B cell (primary cell): ENCODE measurements at regions not wholly inside any gene's neighbourhood (a gene's known extent, or its start where the extent isn't known, plus 50 kb on each side); places are given as distances from the start of the nearest gene placed in this dataset.

Source experiments
- ATAC-seq: fragments of 200-7000 bp; cut with Tn5 transposase; one replicate; pipeline ENCODE4 v1.10.0; 2021; ENCODE audit warnings: low read depth, mild to moderate bottlenecking, moderate number of reproducible peaks, moderate library complexity
- CTCF ChIA-PET: fragments of 350-600 bp; sonication (Branson Sonifier 250); formaldehyde crosslinking; loops from one replicate; lab custom pipeline; 2021; ENCODE audit warnings: antibody characterized with exemption, inconsistent platforms; lab: Charles Lee
- POLR2A ChIA-PET: fragments of 350-600 bp; sonication (Branson Sonifier 250); formaldehyde crosslinking; loops from one replicate; lab custom pipeline; 2021; ENCODE audit warnings: antibody characterized with exemption; lab: Charles Lee
- DNase-seq: peaks from one replicate; pipeline ENCODE4 v3.0.0; 2013
- H2AFZ ChIP-seq: 2 replicates; pipeline ENCODE4 v1.6.1; 2012; ENCODE audit warnings: mild to moderate bottlenecking, low read depth, low read length; ENCODE audit not compliant: insufficient read depth, poor library complexity, severe bottlenecking
- H3K27ac ChIP-seq, 2 donors: 1 replicate in 1 of 2; 2 replicates in 1 of 2; pipeline ENCODE4 v1.5.1; 2012 to 2013; ENCODE audit warnings: low read length in 2 of 2, mild to moderate bottlenecking in 2 of 2, moderate library complexity in 1 of 2
- H3K27me3 ChIP-seq, 4 experiments: fragments of 200-600 bp in 1 of 4; sonication (generic) in 1 of 4; replicated peaks in 1 of 4; 1 replicate in 2 of 4; 2 replicates in 2 of 4; pipeline versions ENCODE4 v1.6.1 to v1.7.0; 2013 to 2016; ENCODE audit warnings: low read length in 3 of 4, mild to moderate bottlenecking in 2 of 4, mixed read lengths in 1 of 4, moderate library complexity in 1 of 4; ENCODE audit not compliant: insufficient read depth in 4 of 4, control insufficient read depth in 3 of 4; ENCODE audit errors: control extremely low read depth in 1 of 4
- H3K36me3 ChIP-seq, 2 experiments: replicated peaks in 1 of 2; 1 replicate in 1 of 2; 2 replicates in 1 of 2; pipeline versions ENCODE4 v1.6.1 to v1.7.1; 2013; ENCODE audit warnings: low read length in 1 of 2; ENCODE audit not compliant: insufficient read depth in 2 of 2, control insufficient read depth in 1 of 2; ENCODE audit errors: control extremely low read depth in 1 of 2, extremely low read depth in 1 of 2
- H3K4me1 ChIP-seq, 2 donors: fragments of 200-600 bp in 1 of 2; sonication (generic) in 1 of 2; 1 replicate in 1 of 2; 2 replicates in 1 of 2; pipeline versions ENCODE4 v1.5.1 to v1.6.1; 2013 to 2017; ENCODE audit warnings: low read length in 2 of 2; ENCODE audit not compliant: control insufficient read depth in 2 of 2, insufficient read depth in 2 of 2
- H3K4me2 ChIP-seq: replicated peaks from 2 replicates; pipeline ENCODE3; 2012; ENCODE audit warnings: mild to moderate bottlenecking, low read depth, low read length; ENCODE audit not compliant: poor library complexity, severe bottlenecking
- H3K4me3 ChIP-seq, 5 experiments: fragments of 200-600 bp in 1 of 5; sonication (generic) in 1 of 5; 1 replicate in 3 of 5; 2 replicates in 2 of 5; pipeline versions ENCODE4 v1.5.1 to v1.7.0; 2011 to 2016; ENCODE audit warnings: low read length in 4 of 5, mild to moderate bottlenecking in 4 of 5, low read depth in 2 of 5, control low read depth in 1 of 5, moderate library complexity in 1 of 5; ENCODE audit not compliant: insufficient read depth in 1 of 5; ENCODE audit errors: control extremely low read depth in 1 of 5, extremely low read depth in 1 of 5
- H3K79me2 ChIP-seq: fragments of 200-600 bp; sonication (generic); one replicate; pipeline ENCODE4 v1.6.0; 2016; ENCODE audit warnings: low read length; ENCODE audit not compliant: control insufficient read depth, insufficient read depth
- H3K9ac ChIP-seq: fragments of 200-600 bp; sonication (generic); 2 replicates; pipeline ENCODE4 v1.6.1; 2017; ENCODE audit warnings: mild to moderate bottlenecking, low read length, moderate library complexity
- H3K9me3 ChIP-seq, 3 donors: one replicate each; pipeline versions ENCODE4 v1.6.1 to v1.7.1; 2013; ENCODE audit warnings: low read length in 2 of 3; ENCODE audit not compliant: control insufficient read depth in 2 of 3, insufficient read depth in 1 of 3; ENCODE audit errors: control extremely low read depth in 1 of 3
- H4K20me1 ChIP-seq: 2 replicates; pipeline ENCODE4 v1.6.0; 2012; ENCODE audit warnings: mild to moderate bottlenecking, low read length; ENCODE audit not compliant: insufficient read depth, control insufficient read depth, poor library complexity, severe bottlenecking
- H3K27ac Mint-ChIP-seq: one replicate; pipeline ENCODE4 v1.8.0; 2021; ENCODE audit warnings: mixed read lengths
- H3K27me3 Mint-ChIP-seq: one replicate; pipeline ENCODE4 v1.8.0; 2021; ENCODE audit warnings: mixed read lengths
- H3K4me1 Mint-ChIP-seq: one replicate; pipeline ENCODE4 v1.8.0; 2021; ENCODE audit warnings: mixed read lengths
- H3K4me3 Mint-ChIP-seq: one replicate; pipeline ENCODE4 v1.8.0; 2021; ENCODE audit warnings: mixed read lengths
- H3K9me3 Mint-ChIP-seq: one replicate; pipeline ENCODE4 v1.8.0; 2022; ENCODE audit warnings: mixed read lengths; ENCODE audit not compliant: insufficient read depth
- CTCF ChIP-seq: fragments of 200-600 bp; IDR thresholded peaks from one replicate; pipeline ENCODE4 v1.8.0; 2022; ENCODE audit warnings: antibody characterized with exemption, mild to moderate bottlenecking
- EZH2 ChIP-seq: IDR thresholded peaks from 2 replicates; pipeline ENCODE4 v1.6.1; 2012; ENCODE audit warnings: borderline replicate concordance, low read depth, mild to moderate bottlenecking, moderate library complexity, low read length; ENCODE audit not compliant: insufficient read depth, poor library complexity, severe bottlenecking
- WGBS: methylation state at CpG from one replicate; pipeline ENCODE4 v1.1.5; 2013; ENCODE audit warnings: missing lambda C conversion rate; ENCODE audit not compliant: insufficient coverage; 5-methylcytosine and 5-hydroxymethylcytosine counted together
- intact Hi-C: fragments of 100-400 bp; cut with micrococcal nuclease; formaldehyde crosslinking; loops from one replicate; pipeline ENCODE4 v1.10.0; 2022

DNA sequence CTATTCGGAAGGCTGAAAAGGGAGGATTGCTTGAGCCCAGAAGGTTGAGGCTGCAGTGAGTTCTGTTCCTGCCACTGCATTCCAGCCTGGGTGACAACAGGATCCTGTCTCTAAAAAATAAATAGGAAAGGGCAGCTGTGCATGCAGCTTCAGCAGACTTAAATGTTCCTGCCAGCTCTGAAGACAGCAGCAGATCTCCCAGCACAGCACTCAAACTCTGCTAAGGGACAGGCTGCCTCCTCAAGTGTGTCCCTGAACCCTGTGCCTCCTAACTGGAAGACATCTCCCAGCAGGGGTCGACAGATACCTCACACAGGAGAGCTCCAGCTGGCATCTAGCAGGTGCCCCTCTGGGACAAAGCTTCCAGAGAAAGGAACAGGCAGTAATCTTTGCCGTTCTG lies 117.9 kb downstream of the CXCL12 start:
- H3K4me3 ChIP-seq = no peak overlapping the region
- H3K27me3 ChIP-seq = no peaks in the 10 kb centered on the region
- Mint-ChIP-seq H3K9me3 (peaks cover 2% of the 10 kb centered on the region), H3K4me1 (no peaks in the 10 kb centered on the region), H3K4me3 (no peak overlapping the region), H3K27me3 (no peaks in the 10 kb centered on the region), H3K27ac (no peak overlapping the region)
- 81% methylated on average over 3 of the region's 3 CpGs for WGBS
- no peak overlapping the region for H3K27ac ChIP-seq
- CTCF ChIA-PET = no interaction called here
- TF ChIP-seq CTCF = no peak
- TF ChIP-seq EZH2 = no peak
- no peaks in the 10 kb centered on the region for H3K36me3 ChIP-seq
- no peak overlapping the region for H3K4me2 ChIP-seq
- DNase-seq (no peak), ATAC-seq (no peak)
- intact Hi-C loops = no loop called here
- no peaks in the 10 kb centered on the region for H3K4me1 ChIP-seq
- H3K9ac ChIP-seq = no peak overlapping the region
- H4K20me1 ChIP-seq = no peaks in the 10 kb centered on the region
- POLR2A ChIA-PET = no interaction called here
- no peak overlapping the region for H2AFZ ChIP-seq
- H3K79me2 ChIP-seq = no peaks in the 10 kb centered on the region
- peaks cover 0 to 17% (median 0%) of the 10 kb centered on the region in 3 donors for H3K9me3 ChIP-seq

DNA sequence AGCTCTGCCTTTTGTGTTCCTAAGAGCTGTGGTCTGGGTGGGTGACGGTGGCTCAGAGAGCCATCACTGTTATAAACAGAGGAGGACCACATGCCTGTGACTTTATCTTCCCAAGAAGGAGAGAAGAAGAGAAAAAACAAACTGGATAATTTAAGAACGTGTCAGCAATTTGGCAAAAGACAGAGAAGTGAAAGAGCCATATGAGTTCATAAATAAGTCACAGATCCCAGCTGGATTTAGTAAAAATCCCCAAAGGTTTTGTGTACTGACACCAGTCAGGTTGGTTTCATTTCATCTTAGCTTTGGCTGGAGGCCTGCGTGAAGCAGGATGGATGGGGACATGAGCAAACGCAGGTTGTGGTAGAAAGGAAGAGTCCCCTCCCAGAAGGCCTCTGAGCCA lies 120.7 kb downstream of the CXCL12 start:
- Histone ChIP-seq H3K27me3 (no peaks in the 10 kb centered on the region), H3K79me2 (no peaks in the 10 kb centered on the region), H3K4me3 (no peak overlapping the region), H3K36me3 (no peaks in the 10 kb centered on the region), H3K4me2 (no peak overlapping the region), H3K4me1 (no peaks in the 10 kb centered on the region), H3K27ac (no peak overlapping the region), H3K9ac (no peak overlapping the region), H3K9me3 (peaks cover 0 to 27% (median 0%) of the 10 kb centered on the region in 3 donors), H4K20me1 (no peaks in the 10 kb centered on the region), H2AFZ (no peak overlapping the region)
- ChIA-PET POLR2A (no interaction called here), CTCF (no interaction called here)
- ATAC-seq = no peak
- TF ChIP-seq EZH2 (no peak), CTCF (no peak)
- no peak for DNase-seq
- H3K4me1 Mint-ChIP-seq = no peaks in the 10 kb centered on the region
- 89% methylated on average over 2 of the region's 4 CpGs for WGBS
- no peaks in the 10 kb centered on the region for H3K27me3 Mint-ChIP-seq
- intact Hi-C loops = no loop called here
- no peak overlapping the region for H3K27ac Mint-ChIP-seq
- H3K9me3 Mint-ChIP-seq = peaks cover 2% of the 10 kb centered on the region
- H3K4me3 Mint-ChIP-seq = no peak overlapping the region
